ENCODE measurements at regions not wholly inside any gene's neighbourhood (a gene's known extent, or its start where the extent isn't known, plus 50 kb on each side); places are given as distances from the start of the nearest gene placed in this dataset.
A peak's percentile ranks its signal among the peaks of the same experiment; 100 is the strongest.

DNA sequence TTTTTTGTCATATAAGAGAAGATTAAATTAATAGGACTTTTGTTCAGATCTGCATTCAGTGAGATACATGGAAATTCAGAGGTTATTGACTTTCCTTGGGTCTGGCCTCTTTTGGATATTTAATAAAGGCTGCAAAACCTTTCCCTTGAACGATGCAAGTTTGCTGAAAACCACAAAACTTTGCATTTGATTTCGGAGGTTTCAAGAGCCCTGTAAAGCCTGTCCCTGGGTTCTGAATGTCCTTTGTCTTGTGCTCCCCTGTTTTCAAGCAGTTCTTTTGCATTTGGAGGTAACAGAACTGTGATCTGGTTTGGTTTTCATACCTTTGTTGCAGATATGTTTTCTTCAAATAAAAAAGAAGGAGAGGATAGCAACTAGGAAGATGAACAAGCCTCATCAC lies 188.1 kb upstream of the DMRT1 start:
- no peak overlapping the region for H3K27ac ChIP-seq
- H3K36me3 ChIP-seq, result no peaks in the 10 kb centered on the region
- H3K4me3 ChIP-seq, result no peak overlapping the region
- TF ChIP-seq, protein P1, sequence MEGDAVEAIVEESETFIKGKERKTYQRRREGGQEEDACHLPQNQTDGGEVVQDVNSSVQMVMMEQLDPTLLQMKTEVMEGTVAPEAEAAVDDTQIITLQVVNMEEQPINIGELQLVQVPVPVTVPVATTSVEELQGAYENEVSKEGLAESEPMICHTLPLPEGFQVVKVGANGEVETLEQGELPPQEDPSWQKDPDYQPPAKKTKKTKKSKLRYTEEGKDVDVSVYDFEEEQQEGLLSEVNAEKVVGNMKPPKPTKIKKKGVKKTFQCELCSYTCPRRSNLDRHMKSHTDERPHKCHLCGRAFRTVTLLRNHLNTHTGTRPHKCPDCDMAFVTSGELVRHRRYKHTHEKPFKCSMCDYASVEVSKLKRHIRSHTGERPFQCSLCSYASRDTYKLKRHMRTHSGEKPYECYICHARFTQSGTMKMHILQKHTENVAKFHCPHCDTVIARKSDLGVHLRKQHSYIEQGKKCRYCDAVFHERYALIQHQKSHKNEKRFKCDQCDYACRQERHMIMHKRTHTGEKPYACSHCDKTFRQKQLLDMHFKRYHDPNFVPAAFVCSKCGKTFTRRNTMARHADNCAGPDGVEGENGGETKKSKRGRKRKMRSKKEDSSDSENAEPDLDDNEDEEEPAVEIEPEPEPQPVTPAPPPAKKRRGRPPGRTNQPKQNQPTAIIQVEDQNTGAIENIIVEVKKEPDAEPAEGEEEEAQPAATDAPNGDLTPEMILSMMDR (IDR thresholded peaks at IDR 0.05; ENCODE audit: low read depth, low read length), result no peak
- H3K9me3 ChIP-seq (ENCODE audit: low read depth), result no peaks in the 10 kb centered on the region
- DNase-seq (ENCODE audit: low read depth in 1 of 2, low spot score in 1 of 2), result no peak
- H3K27me3 ChIP-seq, result no peaks in the 10 kb centered on the region
- peaks cover 33% of the 10 kb centered on the region for H3K4me1 ChIP-seq (ENCODE audit: low read depth)

DNA sequence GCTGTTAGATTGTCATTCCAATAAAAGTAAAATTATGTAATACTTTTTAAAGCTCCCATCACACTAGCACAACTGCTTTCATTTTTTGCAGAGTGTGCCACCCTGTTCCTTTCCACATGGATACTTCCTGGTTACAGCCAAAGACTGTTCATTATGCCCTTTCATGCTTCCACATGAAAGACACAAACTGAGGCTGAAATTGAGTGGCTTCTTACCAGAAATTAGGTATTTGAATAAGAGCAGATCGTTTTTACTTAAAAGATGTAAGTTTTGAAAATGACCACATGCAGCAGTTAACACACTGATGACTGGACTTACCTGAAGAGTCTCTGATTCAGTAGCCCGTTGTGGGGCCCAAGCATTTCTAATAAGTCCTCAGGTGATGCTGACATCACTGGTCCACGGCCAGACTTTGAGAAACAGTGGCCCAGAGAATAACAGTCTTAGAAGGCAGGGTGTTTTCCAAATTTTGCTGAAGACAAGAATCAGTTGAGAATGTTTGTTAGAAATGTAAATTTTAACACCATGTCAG lies 187.6 kb upstream of the DMRT1 start:
- Histone ChIP-seq H3K27me3 (no peaks in the 10 kb centered on the region), H3K36me3 (no peaks in the 10 kb centered on the region), H3K4me1 (ENCODE audit: low read depth) (peaks cover 28% of the 10 kb centered on the region), H3K4me3 (no peak overlapping the region), H3K9me3 (ENCODE audit: low read depth) (no peaks in the 10 kb centered on the region), H3K27ac (no peak overlapping the region)
- TF ChIP-seq, protein P1 (IDR thresholded peaks at IDR 0.05; ENCODE audit: low read depth, low read length), result no peak
- no peak for DNase-seq (ENCODE audit: low read depth in 1 of 2, low spot score in 1 of 2)

DNA sequence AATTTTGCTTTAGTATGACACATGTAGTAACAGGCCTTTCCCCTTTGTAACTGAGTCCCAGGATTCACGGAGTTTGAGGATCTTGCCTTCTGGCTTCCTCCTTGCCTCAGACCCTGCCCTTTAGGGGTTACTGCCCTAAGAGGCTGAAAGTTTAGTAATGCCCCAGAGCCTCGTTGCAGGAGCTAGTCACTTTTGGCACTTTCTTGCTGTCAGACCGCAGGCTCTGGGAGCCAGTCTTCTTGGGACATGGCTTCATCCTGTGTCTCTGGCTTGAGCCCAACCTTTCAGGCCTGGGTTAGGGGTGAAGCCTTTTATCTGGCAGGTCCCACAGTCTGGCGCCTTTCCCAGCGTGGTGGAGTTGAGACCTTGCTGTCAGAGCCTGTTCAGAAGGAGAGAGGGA lies 185.6 kb upstream of the DMRT1 start:
- peak overlapping the region; percentile 65 for H3K27ac ChIP-seq
- TF ChIP-seq, protein P1 (IDR thresholded peaks at IDR 0.05; ENCODE audit: low read depth, low read length), result no peak
- H3K4me3 ChIP-seq, result no peak overlapping the region
- H3K9me3 ChIP-seq (ENCODE audit: low read depth), result no peaks in the 10 kb centered on the region
- DNase-seq (ENCODE audit: low read depth in 1 of 2, low spot score in 1 of 2), result peak; percentile 50 to 84
- peaks cover 9% of the 10 kb centered on the region for H3K4me1 ChIP-seq (ENCODE audit: low read depth)
- H3K27me3 ChIP-seq, result no peaks in the 10 kb centered on the region
- H3K36me3 ChIP-seq, result no peaks in the 10 kb centered on the region

DNA sequence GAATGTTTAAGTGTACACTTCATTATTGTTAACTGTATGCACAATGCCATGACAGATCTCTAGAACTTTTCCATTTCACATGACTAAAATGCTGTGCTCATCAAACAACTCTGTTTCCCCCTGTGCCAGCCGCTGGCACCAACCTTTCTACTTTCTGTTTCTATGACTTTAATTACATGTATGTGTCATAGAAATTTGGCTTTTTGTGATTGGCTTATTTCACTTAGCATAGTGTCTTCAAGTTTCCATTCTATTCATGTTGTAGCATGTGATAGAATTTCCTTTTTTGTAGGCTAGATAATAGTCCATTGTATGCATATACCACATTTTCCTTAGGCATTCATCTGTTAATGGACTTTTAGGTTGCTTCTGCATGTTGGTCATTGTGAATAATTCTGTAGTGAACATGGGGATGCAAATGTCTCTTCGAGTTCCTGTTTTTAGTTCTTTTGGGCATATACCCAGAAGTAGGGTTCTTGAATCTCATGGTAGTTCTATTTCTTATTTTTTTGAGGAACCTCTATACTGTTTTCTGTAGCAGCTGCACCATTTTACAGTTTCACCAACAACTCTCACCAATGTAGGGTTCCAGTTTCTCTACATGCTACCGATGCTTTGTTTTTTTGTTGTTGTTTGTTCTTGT lies 184.4 kb upstream of the DMRT1 start:
- H3K4me1 ChIP-seq (ENCODE audit: low read depth), result peaks cover 9% of the 10 kb centered on the region
- no peak overlapping the region for H3K27ac ChIP-seq
- H3K36me3 ChIP-seq, result no peaks in the 10 kb centered on the region
- TF ChIP-seq, protein P1 (IDR thresholded peaks at IDR 0.05; ENCODE audit: low read depth, low read length), result no peak
- H3K27me3 ChIP-seq, result no peaks in the 10 kb centered on the region
- no peaks in the 10 kb centered on the region for H3K9me3 ChIP-seq (ENCODE audit: low read depth)
- DNase-seq (ENCODE audit: low read depth in 1 of 2, low spot score in 1 of 2), result no peak
- H3K4me3 ChIP-seq, result no peak overlapping the region

DNA sequence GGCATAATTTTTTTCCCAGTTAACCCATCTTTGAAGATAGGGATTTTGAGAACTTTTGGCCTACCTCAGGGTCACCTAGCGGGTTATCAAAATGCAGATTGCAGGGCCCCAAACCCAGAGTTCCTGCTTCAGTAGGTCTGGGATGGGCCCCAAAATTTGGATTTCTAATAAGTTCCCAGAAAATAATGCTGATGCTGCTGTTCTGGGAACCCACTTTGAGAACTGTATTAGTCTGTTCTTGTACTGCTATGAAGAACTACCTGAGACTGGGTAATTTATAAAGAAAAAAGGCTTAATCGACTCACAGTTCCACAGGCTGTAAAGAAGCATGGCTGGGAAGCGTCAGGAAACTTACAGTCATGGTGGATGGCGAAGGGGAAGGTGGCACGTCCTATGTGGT lies 182.2 kb upstream of the DMRT1 start:
- no peak for DNase-seq (ENCODE audit: low read depth in 1 of 2, low spot score in 1 of 2)
- Histone ChIP-seq H3K9me3 (ENCODE audit: low read depth) (no peaks in the 10 kb centered on the region), H3K36me3 (no peaks in the 10 kb centered on the region), H3K27me3 (no peaks in the 10 kb centered on the region), H3K27ac (peak overlapping the region; percentile 17), H3K4me1 (ENCODE audit: low read depth) (peaks cover 9% of the 10 kb centered on the region), H3K4me3 (no peak overlapping the region)
- TF ChIP-seq, protein P1 (IDR thresholded peaks at IDR 0.05; ENCODE audit: low read depth, low read length), result no peak
